ENCODE measurements at regions not wholly inside any gene's neighbourhood (a gene's known extent, or its start where the extent isn't known, plus 50 kb on each side); places are given as distances from the start of the nearest gene placed in this dataset.

GRCh38 chr4:14059006-14059405 is 431.5 kb upstream of the BOD1L1 start:
- DNase-seq: no peak

GRCh38 chr4:14064984-14065383 is 437.5 kb upstream of the BOD1L1 start:
- no peak for DNase-seq

GRCh38 chr4:14065406-14065805 is 437.9 kb upstream of the BOD1L1 start:
- no peak for DNase-seq

- DNase-seq: no peak
Measured at GRCh38 chr4:14066979-14067378, 439.5 kb upstream of the BOD1L1 start.

- DNase-seq: no peak
Measured at GRCh38 chr4:14069886-14070285, 442.4 kb upstream of the BOD1L1 start.

GRCh38 chr4:14070289-14070880 is 442.9 kb upstream of the BOD1L1 start:
- no peak for DNase-seq

GRCh38 chr4:14072506-14072905 is 445.0 kb upstream of the BOD1L1 start:
- DNase-seq: no peak

- no peak for DNase-seq
Measured at GRCh38 chr4:14076776-14077175, 449.3 kb upstream of the BOD1L1 start.

GRCh38 chr4:14078326-14078725 is 450.8 kb upstream of the BOD1L1 start:
- DNase-seq: no peak

- DNase-seq: no peak
Measured at GRCh38 chr4:14079601-14080000, 452.1 kb upstream of the BOD1L1 start.

- no peak for DNase-seq
Measured at GRCh38 chr4:14083150-14083549, 455.6 kb upstream of the BOD1L1 start.

GRCh38 chr4:14084598-14084997 is 457.1 kb upstream of the BOD1L1 start:
- no peak for DNase-seq

GRCh38 chr4:14087459-14087858 is 459.9 kb upstream of the BOD1L1 start:
- no peak for DNase-seq

GRCh38 chr4:14087921-14088320 is 460.4 kb upstream of the BOD1L1 start:
- DNase-seq: no peak

- no peak for DNase-seq
Measured at GRCh38 chr4:14091531-14091930, 464.0 kb upstream of the BOD1L1 start.

- DNase-seq: no peak
Measured at GRCh38 chr4:14091966-14092365, 464.4 kb upstream of the BOD1L1 start.

- DNase-seq: no peak
Measured at GRCh38 chr4:14092741-14093140, 465.2 kb upstream of the BOD1L1 start.

- DNase-seq: no peak
Measured at GRCh38 chr4:14095831-14096230, 468.3 kb upstream of the BOD1L1 start.

GRCh38 chr4:14096396-14096965 is 469.0 kb upstream of the BOD1L1 start:
- DNase-seq: no peak

- DNase-seq: no peak
Measured at GRCh38 chr4:14100349-14100748, 472.8 kb upstream of the BOD1L1 start.

- no peak for DNase-seq
Measured at GRCh38 chr4:14110407-14110806, 482.9 kb upstream of the BOD1L1 start.

- no peak for DNase-seq
Measured at GRCh38 chr4:14111730-14112181, 484.2 kb upstream of the BOD1L1 start.

- DNase-seq: no peak
Measured at GRCh38 chr4:14115106-14115505, 487.6 kb upstream of the BOD1L1 start.

- DNase-seq: no peak
Measured at GRCh38 chr4:14117575-14118238, 490.2 kb upstream of the BOD1L1 start.

GRCh38 chr4:14124816-14125215 is 497.3 kb upstream of the BOD1L1 start:
- no peak for DNase-seq

Measured in NCI-H1436 treated with DMSO at 0.1 percent for 48 hours (cell line).